OCI-LY7 (cell line): ENCODE measurements at regions not wholly inside any gene's neighbourhood (a gene's known extent, or its start where the extent isn't known, plus 50 kb on each side); places are given as distances from the start of the nearest gene placed in this dataset.

ENCODE experiments used
- BruUV-seq: library from RNA; stranded (reverse); fragments of 400-500 nt; replicated peaks from 2 replicates; lab custom pipeline; 2021; lab: Mats Ljungman, UMichigan
- CTCF ChIA-PET: fragments of 300-600 bp; sonication (Branson Sonifier 250); formaldehyde crosslinking; loops from one replicate; lab custom pipeline; 2022; ENCODE audit warnings: antibody characterized with exemption; ENCODE audit not compliant: unreplicated experiment; lab: Charles Lee
- POLR2A ChIA-PET: fragments of 300-600 bp; sonication (Branson Sonifier 250); formaldehyde crosslinking; loops from one replicate; lab custom pipeline; 2022; ENCODE audit warnings: antibody characterized with exemption; lab: Charles Lee
- DNase-seq: peaks from one replicate; pipeline ENCODE4 v3.0.0-alpha.2; 2015; ENCODE audit warnings: low spot score
- H2AFZ ChIP-seq: fragments of 200-600 bp; sonication (generic), shearing (Covaris generic); 2 replicates; pipeline ENCODE4 v1.6.1; 2014; ENCODE audit warnings: mild to moderate bottlenecking, antibody characterized with exemption, low read length, moderate library complexity
- H3K27ac ChIP-seq: fragments of 200-600 bp; sonication (generic); 2 replicates; pipeline ENCODE4 v1.5.1; 2014; ENCODE audit warnings: mixed run types, low read depth, mild to moderate bottlenecking, moderate library complexity, low read length, inconsistent platforms; ENCODE audit not compliant: poor library complexity, severe bottlenecking
- H3K36me3 ChIP-seq: fragments of 200-600 bp; sonication (generic); 2 replicates; pipeline ENCODE4 v1.6.1; 2014; ENCODE audit warnings: mild to moderate bottlenecking, antibody characterized with exemption, low read length, moderate library complexity, mixed read lengths; ENCODE audit not compliant: insufficient read depth
- H3K4me1 ChIP-seq: fragments of 200-600 bp; sonication (generic); 2 replicates; pipeline ENCODE4 v1.5.1; 2014; ENCODE audit warnings: mild to moderate bottlenecking, low read length; ENCODE audit not compliant: insufficient read depth, poor library complexity, severe bottlenecking
- H3K4me2 ChIP-seq: fragments of 200-600 bp; sonication (generic); 2 replicates; pipeline ENCODE4 v1.6.1; 2014; ENCODE audit warnings: mild to moderate bottlenecking, low read length
- H3K4me3 ChIP-seq: fragments of 200-600 bp; sonication (generic); 2 replicates; pipeline ENCODE4 v1.5.1; 2014; ENCODE audit warnings: mild to moderate bottlenecking, low read depth, low read length; ENCODE audit not compliant: poor library complexity, severe bottlenecking
- H3K79me2 ChIP-seq: fragments of 200-600 bp; sonication (generic); 2 replicates; pipeline ENCODE4 v1.6.1; 2016; ENCODE audit warnings: low read depth, mild to moderate bottlenecking, low read length, moderate library complexity, mixed read lengths; ENCODE audit not compliant: insufficient read depth
- H3K9me2 ChIP-seq: fragments of 200-600 bp; sonication (generic); 2 replicates; pipeline ENCODE4 v1.6.1; 2016; ENCODE audit warnings: mild to moderate bottlenecking, low read length, mixed read lengths; ENCODE audit not compliant: insufficient read depth
- H3K9me3 ChIP-seq: fragments of 200-600 bp; sonication (generic); 2 replicates; pipeline ENCODE4 v1.6.1; 2014; ENCODE audit warnings: mild to moderate bottlenecking, mixed run types, low read length, mixed read lengths
- H4K20me1 ChIP-seq: fragments of 200-600 bp; sonication (generic); 2 replicates; pipeline ENCODE4 v1.6.1; 2014; ENCODE audit warnings: mild to moderate bottlenecking, antibody characterized with exemption, low read length, moderate library complexity, mixed read lengths; ENCODE audit not compliant: insufficient read depth
- CTCF ChIP-seq: fragments of 200-600 bp; sonication (generic); conservative IDR thresholded peaks from 2 replicates; pipeline ENCODE4 v1.5.1; 2014; ENCODE audit warnings: mild to moderate bottlenecking, antibody characterized with exemption, low read length, moderate library complexity, mixed read lengths
- EZH2phosphoT487 ChIP-seq: fragments of 200-600 bp; sonication (generic); IDR thresholded peaks from 2 replicates; pipeline ENCODE4 v1.6.1; 2018; ENCODE audit warnings: low read depth, borderline replicate concordance, mild to moderate bottlenecking, mixed run types, antibody characterized with exemption, low read length, moderate library complexity, mixed read lengths
- intact Hi-C: fragments of 100-400 bp; cut with micrococcal nuclease; formaldehyde crosslinking; loops from one replicate; pipeline ENCODE4 v1.10.0; 2022; ENCODE audit not compliant: unreplicated experiment

GRCh38 chr2:118309946-118310680, 221.8 kb downstream of the INSIG2 start:
- Histone ChIP-seq H3K79me2 (no peaks in the 10 kb centered on the region), H3K4me1 (no peaks in the 10 kb centered on the region), H3K9me2 (no peaks in the 10 kb centered on the region), H4K20me1 (no peaks in the 10 kb centered on the region), H2AFZ (no peak overlapping the region), H3K36me3 (no peaks in the 10 kb centered on the region), H3K4me2 (no peak overlapping the region), H3K9me3 (no peaks in the 10 kb centered on the region), H3K27ac (no peak overlapping the region), H3K4me3 (no peak overlapping the region)
- TF ChIP-seq CTCF (no peak), EZH2phosphoT487 (no peak)
- DNase-seq, result no peak
- POLR2A ChIA-PET, result no interaction called here
- BruUV-seq, result no TSS peak
- CTCF ChIA-PET, result no interaction called here
- intact Hi-C loops, result no loop called here

GRCh38 chr2:118309257-118309945, 221.1 kb downstream of the INSIG2 start:
- CTCF ChIA-PET, result no interaction called here
- H3K4me2 ChIP-seq, result no peak overlapping the region
- no peak for DNase-seq

More at GRCh38 chr2:118309257-118309945, 221.1 kb downstream of the INSIG2 start:
- Histone ChIP-seq H4K20me1 (no peaks in the 10 kb centered on the region), H3K4me1 (no peaks in the 10 kb centered on the region), H3K9me2 (no peaks in the 10 kb centered on the region), H3K4me3 (no peak overlapping the region), H2AFZ (no peak overlapping the region), H3K79me2 (no peaks in the 10 kb centered on the region), H3K36me3 (no peaks in the 10 kb centered on the region), H3K27ac (no peak overlapping the region), H3K9me3 (no peaks in the 10 kb centered on the region)
- intact Hi-C loops, result no loop called here
- TF ChIP-seq EZH2phosphoT487 (no peak), CTCF (no peak)
- POLR2A ChIA-PET, result no interaction called here
- no TSS peak for BruUV-seq
